ENCODE measurements at regions not wholly inside any gene's neighbourhood (a gene's known extent, or its start where the extent isn't known, plus 50 kb on each side); places are given as distances from the start of the nearest gene placed in this dataset.

GRCh38 chr14:56900726-56901125 is 90.4 kb upstream of the OTX2 start:
- TF ChIP-seq, protein P1, sequence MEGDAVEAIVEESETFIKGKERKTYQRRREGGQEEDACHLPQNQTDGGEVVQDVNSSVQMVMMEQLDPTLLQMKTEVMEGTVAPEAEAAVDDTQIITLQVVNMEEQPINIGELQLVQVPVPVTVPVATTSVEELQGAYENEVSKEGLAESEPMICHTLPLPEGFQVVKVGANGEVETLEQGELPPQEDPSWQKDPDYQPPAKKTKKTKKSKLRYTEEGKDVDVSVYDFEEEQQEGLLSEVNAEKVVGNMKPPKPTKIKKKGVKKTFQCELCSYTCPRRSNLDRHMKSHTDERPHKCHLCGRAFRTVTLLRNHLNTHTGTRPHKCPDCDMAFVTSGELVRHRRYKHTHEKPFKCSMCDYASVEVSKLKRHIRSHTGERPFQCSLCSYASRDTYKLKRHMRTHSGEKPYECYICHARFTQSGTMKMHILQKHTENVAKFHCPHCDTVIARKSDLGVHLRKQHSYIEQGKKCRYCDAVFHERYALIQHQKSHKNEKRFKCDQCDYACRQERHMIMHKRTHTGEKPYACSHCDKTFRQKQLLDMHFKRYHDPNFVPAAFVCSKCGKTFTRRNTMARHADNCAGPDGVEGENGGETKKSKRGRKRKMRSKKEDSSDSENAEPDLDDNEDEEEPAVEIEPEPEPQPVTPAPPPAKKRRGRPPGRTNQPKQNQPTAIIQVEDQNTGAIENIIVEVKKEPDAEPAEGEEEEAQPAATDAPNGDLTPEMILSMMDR (IDR thresholded peaks at IDR 0.05; ENCODE audit: borderline replicate concordance, extremely low read depth, low read length, poor library complexity, severe bottlenecking), result no peak
- TF ChIP-seq EZH2 (IDR thresholded peaks at IDR 0.05; ENCODE audit: borderline replicate concordance, low read depth, low read length, severe bottlenecking), result no peak

Measured in DND-41 (cell line).